AML-193 (cell line): ENCODE measurements at regions not wholly inside any gene's neighbourhood (a gene's known extent, or its start where the extent isn't known, plus 50 kb on each side); places are given as distances from the start of the nearest gene placed in this dataset.

Source experiments
- DNase-seq, 2 experiments: peaks; one replicate each; lab custom pipeline; 2025; lab: John Stamatoyannopoulos, UW

DNA sequence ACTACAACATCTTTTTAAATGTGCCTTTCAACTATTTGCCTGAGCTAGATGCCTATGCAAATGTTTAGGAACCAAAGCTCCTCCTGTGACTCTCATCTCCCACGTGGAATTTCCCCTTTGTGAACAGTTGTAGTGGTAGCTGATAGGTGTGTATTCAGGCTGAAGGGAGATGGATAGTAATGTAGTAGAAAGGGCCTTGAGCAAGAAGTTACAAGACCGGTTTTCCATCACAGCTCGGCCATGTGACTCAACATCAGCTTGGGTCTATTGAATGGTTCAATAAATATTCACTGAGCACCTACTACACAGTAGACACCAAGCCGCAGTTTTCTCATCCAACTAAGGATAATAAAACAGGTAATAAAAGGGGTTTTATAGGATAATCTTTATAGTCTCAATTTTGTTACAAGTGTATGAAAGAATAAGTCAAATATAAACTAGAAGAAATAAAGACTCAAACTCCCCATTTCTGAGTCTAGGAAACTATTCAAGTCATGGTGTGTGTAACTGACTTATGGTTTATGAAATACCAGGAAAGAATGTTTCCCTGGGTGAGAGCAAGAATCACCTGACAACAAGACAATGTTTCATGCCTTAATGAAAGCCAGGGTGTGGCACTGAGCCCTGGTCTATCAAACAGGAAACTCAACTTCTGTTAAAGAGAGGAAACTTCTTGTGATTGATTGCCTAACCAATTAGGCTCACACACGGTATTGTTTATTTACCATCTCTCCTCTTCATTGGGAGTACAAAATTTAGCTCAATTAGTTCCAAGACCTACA lies 187.1 kb upstream of the SPEF2 start:
- peak; percentile 58 to 67 for DNase-seq

DNA sequence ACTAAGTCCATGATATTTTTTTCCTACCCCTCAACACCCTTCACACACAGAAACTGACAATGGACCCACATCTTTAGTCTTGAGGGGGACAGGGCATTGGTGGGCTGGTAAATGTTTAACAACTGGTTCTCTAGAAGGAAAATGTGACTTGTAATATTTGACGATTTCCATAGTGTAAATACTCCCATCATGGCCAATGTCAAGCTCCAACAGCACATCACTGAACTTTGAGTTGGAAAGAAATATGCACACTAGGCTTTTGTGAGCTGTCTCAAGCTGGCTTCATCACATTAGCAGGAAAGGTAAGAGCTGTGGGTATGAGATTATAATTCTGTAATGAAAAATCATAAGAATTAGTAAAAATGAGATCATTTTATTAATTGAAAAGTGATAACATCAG lies 189.9 kb upstream of the PRLR start:
- DNase-seq = no peak

DNA sequence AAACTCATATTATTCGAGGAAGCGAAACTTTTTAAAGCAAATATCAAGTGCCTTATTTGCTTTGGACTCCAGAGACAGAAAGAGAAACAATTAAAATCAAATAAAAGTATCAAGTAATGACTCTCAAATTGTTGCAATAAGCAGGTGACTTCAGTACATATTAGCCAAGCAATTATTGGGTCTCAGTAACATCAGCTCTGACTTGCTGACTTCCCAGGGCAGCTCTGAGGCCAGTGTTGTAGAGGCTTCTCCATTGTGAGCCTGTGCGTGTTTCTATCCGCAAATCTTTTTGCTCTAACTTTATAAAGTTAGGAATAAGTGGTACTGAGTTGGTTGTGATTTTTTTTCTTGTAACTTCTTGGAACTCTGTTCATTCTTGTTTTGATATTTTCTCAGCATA lies 186.8 kb upstream of the PRLR start:
- DNase-seq = no peak

DNA sequence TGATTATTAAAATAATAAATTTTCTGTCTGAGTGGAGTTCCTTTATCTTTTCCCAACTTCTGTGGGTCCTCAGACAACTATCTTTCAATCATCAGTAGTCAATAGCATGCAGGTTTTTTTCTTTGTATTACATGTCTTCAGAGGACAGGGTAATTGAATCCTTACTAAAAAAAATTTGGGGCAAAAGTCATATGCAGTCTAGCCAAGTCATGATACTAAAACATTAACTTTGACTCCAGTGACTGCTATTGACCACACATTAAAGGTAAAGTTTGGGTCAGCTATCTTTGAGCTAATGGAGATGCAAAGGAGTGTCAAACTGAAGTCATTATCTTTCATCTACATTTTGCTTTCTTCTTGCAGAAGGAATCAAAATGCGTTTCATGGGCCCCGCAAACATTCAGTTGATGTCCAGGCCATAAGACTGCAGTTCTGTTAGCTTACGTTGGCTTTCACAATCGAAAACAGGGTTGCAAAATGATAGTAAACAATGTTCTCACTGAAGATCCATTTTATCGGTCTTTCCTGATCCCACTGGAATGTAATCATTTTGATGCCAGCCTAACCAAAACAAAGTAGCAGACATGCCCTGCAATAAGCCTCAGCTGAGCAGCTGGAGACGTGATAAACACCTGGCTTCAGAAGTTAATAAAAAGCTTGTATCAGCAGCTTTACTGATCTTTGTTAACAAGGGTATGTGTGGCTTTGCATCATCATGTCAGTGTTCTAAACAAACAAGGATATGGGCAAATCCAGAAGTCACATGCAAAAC lies 186.1 kb upstream of the PRLR start:
- DNase-seq = no peak

DNA sequence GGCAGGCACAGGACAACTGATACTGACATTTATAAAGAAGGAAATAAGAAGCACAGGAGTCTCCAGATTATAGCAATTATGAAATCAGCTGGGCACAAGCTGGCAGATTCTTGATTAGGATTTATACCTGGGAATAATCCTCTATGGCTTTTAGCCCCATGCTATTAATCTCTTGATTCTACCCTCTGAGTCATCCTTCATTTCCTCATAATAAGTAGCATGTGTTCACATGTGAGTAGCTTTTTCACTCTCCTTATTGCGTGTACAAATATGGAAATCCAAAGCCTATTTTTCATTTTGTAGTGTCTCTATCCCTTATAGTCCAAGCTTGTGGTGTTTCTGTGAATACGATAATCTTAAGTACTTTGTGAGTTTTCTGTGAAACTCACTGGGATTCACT lies 185.0 kb upstream of the PRLR start:
- no peak for DNase-seq

DNA sequence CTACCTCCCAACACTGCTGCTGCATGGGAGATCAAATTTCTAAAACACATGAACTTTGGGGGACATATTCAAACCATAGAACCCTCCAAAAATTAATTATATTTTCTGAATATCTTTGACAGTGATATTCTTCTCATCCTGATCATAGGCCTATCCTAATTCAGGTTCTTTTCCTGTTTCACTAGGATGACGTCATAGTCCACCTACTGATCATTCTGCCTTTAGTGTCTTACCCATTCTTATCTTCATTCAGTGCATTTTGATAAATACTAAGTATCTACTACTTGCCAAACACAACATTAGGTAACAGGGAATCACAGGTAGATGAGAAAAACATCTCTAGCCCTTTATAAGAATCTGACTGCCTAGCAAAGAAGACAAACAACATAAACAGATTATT lies 179.1 kb upstream of the PRLR start:
- DNase-seq = no peak

DNA sequence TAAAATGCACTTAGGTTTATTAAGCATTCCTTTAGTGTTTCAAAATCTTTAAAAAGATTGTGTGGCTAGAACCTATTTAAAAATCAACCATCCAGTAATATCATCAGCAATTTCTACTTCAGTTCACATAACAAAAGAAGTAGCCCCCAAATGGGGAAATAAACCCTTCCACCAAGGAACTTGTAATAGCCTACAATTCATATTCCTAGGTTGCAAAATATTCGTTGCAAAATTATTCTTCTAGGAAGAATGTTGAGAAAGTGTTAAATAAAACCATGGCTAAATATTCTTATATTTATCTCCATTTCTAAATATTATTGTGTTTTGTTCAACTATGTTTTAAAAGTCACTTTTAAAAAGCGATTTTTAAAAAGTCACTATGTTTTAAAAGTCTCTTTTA lies 177.9 kb upstream of the PRLR start:
- DNase-seq = peak; percentile 16 to 33

DNA sequence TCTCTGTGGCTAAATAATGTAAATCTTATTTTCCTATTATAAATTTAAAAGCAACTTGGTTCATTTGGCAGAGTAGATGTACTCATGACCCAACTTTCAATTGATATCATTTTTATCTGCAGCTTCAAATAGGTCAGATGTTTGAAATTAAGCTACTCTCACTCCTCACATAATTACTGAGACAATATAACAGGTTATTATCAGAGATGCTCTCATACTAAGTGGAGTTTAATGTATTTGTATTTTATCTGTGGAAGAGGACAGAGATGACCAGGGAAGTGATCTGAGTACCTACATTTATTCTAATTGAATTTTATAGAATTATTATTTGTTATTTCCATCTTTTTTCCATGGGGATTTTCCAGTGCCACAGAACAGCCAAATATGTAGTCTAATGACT lies 177.4 kb upstream of the PRLR start:
- no peak for DNase-seq

DNA sequence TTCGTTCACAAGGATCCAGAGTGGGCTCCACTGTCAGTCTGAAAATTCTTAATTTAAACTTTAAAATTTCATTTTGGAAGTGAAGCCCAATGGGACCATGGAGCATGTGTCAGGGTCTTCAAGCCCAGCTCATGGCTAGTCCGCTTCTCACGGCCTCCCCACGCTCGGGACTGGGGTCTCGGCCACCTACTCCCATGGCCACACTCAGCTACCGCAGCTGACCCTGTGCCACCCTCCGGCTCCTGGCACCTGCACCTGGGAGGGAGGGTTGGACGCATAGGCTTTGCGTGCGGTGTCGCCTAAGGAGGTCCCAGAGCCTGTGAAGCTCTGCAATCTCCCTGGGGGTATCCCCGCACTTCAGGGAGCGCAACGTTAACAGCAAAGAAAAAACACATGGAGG lies 175.7 kb upstream of the PRLR start:
- no peak for DNase-seq

DNA sequence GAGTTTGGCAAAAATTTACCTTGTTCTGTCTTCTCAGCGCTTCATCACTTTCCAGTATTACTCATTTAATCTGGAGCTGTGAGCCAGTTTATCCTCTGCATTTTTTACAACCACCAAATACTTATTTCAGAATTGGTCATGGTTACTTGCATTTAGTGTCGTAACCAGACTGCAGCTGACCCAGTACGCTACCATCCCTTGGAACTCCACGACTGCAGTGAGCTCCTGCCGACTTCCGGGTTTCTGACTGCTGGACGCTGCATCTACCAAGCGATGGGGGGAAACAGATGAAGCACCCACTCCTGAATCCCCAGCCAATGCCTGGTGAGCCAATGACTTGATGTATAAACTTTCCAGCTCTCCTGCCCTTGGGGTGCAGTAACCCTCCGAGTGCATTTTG lies 174.4 kb upstream of the PRLR start:
- DNase-seq = no peak

DNA sequence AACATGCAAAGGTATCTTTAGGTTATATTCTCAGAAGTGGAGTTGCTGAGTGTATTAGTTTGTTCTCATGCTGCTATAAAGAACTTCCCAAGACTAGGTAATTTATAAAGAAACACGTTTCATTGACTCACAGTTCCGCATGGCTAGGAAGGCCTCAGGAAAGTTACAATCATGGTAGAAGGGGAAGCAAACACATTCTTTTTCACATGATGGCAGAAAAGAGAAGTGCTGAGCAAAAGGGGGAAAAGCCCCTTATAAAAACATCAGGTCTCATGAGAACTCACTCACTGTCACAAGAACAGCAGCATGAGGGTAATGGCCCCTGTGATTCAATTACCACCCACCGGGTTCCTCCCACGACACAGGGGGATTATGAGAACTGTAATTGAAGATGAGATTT lies 163.6 kb upstream of the PRLR start:
- DNase-seq = no peak

DNA sequence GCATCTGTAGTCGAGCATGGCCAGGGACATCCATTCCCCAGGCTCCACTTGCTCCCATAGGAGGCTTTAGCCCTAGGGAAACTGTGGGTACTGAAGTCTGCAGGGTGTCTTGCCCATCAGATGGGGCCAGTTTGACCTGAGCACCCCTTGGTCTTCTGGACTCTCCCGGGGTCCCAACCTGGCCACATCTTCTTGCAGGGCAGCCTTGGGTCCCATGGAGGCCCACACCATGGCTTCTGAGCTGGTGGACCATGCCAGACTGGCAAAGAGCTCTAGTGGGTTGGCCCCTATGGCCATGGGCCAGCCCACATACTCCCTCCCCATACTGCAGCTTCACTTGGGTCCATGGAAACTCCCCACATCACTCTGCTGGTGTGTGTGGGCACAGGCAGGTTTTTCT lies 154.4 kb upstream of the PRLR start:
- no peak for DNase-seq

DNA sequence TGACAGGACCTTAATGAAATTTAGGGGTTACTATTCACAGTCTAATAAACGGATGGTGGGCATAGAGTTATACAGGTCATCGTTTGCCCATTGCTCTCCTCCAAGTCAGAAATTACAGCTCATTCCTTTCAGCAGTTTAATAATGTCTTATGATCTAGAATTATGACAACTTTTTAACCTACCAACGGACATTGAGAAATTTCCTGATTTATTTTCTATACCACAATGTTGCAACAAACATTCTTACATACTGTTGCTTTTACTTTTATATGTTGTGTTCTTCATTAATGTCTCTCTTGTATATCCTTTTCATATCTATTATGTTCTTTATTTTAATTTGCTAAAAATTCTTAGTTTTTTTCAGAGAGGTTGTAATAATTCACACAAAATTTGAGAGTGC lies 152.8 kb upstream of the PRLR start:
- DNase-seq = no peak

DNA sequence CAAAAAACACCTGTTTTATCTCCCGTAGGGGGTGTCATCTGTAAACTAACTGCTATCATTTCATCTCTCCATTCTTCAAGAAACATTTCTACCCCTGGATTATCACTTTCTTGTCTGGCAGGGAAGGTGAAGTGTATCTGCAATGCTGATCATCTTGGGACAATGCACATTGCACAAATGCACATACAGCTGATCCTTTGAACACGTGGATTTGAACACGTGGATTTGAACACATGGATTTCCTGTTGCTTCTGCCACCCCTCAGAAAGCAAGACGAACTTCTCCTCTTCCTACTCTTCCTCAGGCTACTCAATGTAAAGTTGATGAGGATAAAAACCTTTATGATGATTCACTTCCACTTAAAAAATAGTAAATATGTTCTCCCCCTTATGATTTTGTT lies 147.4 kb upstream of the PRLR start:
- DNase-seq = no peak

DNA sequence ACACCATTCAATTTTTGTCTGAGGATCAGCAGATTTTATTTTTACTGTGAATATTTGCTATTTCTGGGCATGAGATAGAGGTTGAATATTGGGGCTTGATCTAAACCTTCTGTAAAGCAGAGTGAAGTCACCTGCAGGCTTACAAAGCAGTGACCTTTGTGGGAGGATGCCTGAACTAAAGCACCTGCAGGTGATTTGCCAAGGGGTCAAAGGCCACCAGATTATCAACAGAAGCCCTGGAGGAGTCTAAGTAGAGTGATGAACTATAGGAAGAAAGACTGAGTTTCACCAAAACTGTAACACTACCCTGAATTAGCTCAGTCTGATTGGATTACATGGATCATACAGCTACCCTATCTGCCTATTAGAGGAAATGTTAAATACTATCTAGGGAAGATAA lies 144.3 kb upstream of the PRLR start:
- no peak for DNase-seq

DNA sequence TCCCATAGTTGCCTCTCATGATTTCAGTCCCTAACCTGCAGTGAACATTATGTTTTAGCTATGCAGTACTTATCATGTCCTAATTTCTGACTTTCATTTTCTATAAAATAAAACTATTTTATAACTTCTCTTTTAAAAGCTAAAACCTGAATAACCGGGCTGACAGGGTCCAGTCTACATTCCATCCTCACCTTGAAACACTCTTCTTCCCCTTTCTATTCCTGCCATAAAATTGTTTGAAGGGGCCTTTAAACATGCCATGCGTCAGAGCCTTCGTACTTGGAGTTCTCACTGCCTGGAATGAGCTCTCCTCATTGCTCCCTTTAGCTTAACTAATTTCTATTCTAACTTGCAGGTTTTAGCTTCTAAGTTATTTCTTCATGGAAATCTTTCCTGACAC lies 143.0 kb upstream of the PRLR start:
- no peak for DNase-seq

DNA sequence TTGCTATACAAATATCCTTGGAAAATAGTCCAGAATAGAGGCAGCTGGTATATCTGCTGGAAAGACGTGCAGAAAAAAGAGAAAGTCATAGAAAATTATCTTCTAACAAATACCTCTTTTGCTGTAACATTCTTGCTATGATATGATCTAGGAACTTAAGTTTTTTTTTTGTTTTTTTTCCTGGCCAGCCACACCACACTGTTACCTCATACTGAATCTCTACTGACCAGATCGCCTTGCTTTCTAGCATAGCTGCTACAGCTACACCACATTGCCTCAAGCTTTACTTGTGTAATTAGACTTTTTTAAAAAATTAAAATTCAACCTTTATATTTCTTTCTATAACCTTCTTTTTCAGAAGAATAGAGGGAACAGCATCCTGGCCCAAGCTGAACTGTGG lies 142.2 kb upstream of the PRLR start:
- DNase-seq = no peak

DNA sequence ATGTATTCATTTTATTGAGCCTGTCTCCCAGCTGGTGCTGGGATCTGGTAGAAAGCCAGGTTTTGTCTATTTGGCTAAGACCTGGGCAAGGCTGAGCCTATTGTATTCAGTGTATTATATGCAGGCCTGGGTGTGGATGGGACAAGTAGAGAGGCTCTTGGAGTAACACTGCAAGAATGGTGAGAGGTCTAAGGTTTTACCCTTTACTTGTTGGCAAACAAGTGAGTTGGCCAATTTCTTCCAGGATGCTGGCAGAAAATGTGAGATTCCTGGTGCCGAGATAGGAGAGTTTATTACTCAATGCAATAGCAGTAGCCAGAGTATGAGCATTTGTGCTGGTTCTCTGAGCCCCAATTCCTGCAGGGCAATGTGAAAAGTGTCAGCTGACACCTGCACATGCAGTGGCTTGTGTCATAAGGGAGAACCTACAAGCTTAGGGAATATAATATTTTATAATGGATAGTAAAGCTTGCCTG lies 141.7 kb upstream of the PRLR start:
- no peak for DNase-seq

DNA sequence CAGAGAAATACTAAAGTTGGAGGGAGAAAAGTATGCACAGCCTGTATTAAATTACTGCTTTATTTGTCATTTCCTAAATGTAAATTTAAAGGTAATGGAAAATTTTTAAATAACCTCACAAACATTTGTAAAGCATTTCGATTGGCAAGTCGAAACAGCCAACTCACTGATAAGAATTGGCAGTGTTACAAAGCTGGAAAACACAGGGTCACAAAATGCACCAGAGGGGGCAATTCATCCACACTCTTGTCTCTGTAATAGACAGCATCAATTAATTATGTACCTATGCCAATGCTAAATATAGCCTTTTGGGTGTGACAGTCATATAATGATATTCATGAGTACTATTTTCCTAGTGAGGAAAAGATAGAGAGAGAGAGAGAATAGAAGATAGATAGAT lies 140.6 kb upstream of the PRLR start:
- DNase-seq = no peak

DNA sequence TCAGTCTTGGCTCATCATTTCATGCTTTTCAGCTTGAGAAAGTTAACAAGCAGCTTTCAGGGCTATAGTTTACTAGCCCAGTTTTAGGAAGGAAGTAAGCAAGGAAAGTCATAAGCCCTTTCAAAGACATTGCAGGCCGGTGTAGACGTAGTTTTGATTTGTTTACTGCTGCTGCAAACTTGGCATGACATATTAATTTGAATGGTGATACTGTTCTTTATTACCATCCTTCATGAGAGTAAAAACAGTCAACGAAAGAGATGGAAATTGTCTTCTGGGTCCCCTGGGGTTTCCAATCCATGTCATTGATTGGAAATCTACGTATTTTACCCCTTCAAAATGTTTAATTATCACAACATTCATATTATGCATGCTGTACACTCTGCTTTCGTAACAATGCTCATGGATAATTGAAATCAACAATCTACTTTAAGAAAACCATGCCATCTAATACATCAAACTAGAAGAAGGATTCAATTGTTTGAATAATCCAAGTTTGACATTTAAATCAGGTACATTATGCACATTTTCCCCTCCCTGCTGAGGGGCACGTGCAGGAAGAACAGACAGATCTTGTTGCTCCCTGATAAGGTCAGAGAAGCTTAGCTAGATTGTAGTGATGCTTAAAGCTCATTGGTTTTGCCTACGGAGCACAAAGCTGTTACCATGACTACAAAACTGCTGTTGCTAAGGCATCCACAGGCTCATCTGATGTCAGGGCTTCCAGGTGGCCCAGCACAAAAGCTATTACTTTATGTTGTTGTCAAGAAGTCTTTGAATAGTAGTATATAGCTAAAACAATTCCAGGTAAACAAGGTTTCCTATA lies 139.9 kb upstream of the PRLR start:
- no peak for DNase-seq

DNA sequence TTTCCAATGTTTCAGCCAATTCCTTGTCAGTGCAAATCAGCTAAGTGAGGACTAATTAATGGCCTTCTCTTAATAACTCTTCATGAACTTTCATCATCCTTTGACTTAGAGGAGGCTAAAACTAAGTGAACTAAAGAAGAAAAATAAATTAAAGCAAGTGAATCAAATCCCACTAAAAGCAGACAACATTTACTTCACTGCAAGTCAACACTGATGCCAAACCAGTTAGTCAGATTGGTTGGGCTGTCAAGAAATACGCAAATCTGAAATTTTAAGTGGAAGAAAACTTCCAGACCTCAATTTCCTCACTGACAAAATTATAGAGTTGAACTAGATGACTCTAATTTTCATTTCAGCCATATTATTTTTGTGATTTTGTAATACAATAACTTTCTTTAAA lies 137.2 kb upstream of the PRLR start:
- DNase-seq = no peak

DNA sequence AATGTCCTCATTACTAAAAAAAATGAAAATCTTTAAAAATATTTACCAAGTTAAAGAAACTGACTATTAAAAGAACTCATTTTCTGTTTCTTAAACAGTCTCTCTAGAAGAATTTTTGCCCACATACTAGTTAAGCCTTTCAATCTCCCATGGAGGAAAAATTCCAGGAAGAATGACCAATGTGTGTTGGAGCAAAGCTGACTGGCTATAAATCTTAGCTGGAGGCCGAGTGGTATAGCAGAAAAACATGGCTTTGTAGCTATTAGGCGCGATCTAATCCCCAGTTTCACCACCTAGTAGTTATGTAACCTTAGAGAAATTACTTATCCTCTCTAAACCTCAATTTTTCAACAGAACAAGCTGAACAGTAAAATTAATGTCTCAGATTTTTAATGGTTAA lies 135.5 kb upstream of the PRLR start:
- no peak for DNase-seq

DNA sequence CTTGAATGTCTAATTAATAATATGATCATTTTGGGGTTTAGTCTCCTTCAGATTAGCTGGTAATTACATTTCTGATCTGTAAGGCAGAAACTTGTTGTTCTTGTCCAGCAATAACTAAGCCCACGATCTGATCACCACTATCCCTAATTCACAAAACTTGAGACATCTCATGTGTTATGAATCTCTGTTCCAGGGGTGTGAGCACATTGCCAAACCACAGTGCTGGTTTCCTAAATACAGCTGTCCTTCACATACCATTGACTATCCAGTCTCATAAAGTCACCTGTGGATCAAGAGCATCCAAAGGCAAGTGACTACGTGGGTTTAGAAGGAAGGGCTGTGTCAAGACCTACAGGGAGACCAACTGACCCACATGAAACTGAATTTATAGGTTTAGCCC lies 134.1 kb upstream of the PRLR start:
- DNase-seq = no peak
